Neural cell (in vitro differentiated cells): ENCODE measurements at regions not wholly inside any gene's neighbourhood (a gene's known extent, or its start where the extent isn't known, plus 50 kb on each side); places are given as distances from the start of the nearest gene placed in this dataset.

Experiments
- CTCF ChIP-seq: fragments of 450-650 bp; IDR thresholded peaks from 2 replicates; pipeline ENCODE4 v1.5.1; 2014; ENCODE audit warnings: antibody characterized with exemption, mild to moderate bottlenecking, moderate library complexity; ENCODE audit not compliant: poor library complexity, severe bottlenecking
- POLR2AphosphoS5 ChIP-seq: IDR thresholded peaks from 2 replicates; pipeline ENCODE4 v1.6.1; 2012

DNA sequence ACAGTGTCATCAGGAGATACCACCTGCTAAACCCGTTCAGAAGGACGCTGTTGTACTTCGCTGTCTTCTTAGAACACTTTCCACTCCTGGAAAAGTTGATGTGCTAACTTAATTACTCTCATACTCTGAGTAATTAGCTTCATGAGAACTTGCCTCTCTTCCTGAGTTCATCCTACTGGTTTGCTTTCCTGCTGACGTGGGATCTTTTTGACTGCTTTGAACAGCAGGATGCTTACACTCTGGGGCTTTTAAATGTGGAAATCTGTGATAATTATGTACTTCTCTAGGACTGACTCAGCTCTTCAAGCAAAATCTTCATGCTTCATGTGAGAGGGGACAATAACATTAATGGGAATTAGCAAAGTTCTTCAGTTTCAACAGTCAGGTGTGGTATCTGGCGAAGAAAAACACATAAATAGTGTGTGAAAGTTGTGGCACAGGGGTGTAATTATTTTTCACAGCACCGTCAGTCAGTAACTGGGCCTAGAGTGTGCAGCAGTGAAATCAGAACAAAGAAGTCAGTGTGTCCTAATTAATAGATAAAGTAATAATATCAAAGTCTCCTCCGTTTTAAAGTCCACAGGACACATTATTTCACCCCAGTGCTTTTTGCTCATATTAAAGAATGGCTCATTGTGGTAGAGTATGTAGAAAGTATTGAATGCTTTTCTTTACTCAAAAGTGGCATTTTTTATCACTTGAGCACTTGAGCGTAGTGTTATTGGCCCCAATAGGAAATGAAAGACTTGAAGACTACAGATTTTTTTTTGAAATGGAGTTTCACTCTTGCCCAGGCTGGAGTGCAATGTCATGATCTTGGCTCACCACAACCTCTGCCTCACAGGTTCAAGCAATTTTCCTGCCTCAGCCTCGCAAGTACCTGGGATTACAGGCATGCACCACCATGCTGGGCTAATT lies 140.9 kb upstream of the DMRT1 start:
- TF ChIP-seq POLR2AphosphoS5 (no peak), CTCF (no peak)
